T47D (cell line): ENCODE measurements at regions not wholly inside any gene's neighbourhood (a gene's known extent, or its start where the extent isn't known, plus 50 kb on each side); places are given as distances from the start of the nearest gene placed in this dataset.

Experiments used
- DNase-seq, 2 experiments: peaks; one replicate each; pipeline versions ENCODE4 v3.0.0 to v3.0.0-alpha.2; 2011 to 2012; ENCODE audit warnings: low read depth in 1 of 2, low spot score in 1 of 2
- JUND ChIP-seq: IDR thresholded peaks from 2 replicates; pipeline ENCODE4 v1.6.1; 2012; ENCODE audit warnings: low read depth
- in situ Hi-C: cut with HindIII; loops from 2 replicates; pipeline ENCODE4 v1.10.0; 2016; ENCODE audit warnings: low sequenced_read_pairs, low pct_unique_long_range_greater_than_20kb

GRCh38 chr13:30000370-30000765, 150.0 kb upstream of the UBL3 start:
- DNase-seq: no peak
- TF ChIP-seq JUND: no peak
- in situ Hi-C loops: no loop called here

- in situ Hi-C loops: no loop called here
- no peak for TF ChIP-seq JUND
- no peak for DNase-seq
Measured at GRCh38 chr13:29999492-30000369, 149.3 kb upstream of the UBL3 start.

GRCh38 chr13:29996316-29996715, 145.9 kb upstream of the UBL3 start:
- in situ Hi-C loops: no loop called here
- no peak for TF ChIP-seq JUND
- DNase-seq: no peak

GRCh38 chr13:29994911-29995595, 144.6 kb upstream of the UBL3 start:
- TF ChIP-seq JUND: no peak
- DNase-seq: no peak
- in situ Hi-C loops: no loop called here

- TF ChIP-seq JUND: no peak
- DNase-seq: no peak
- in situ Hi-C loops: no loop called here
Measured at GRCh38 chr13:29993716-29994488, 143.5 kb upstream of the UBL3 start.

- in situ Hi-C loops: no loop called here
- no peak for DNase-seq
Measured at GRCh38 chr13:29993196-29993595, 142.8 kb upstream of the UBL3 start.

GRCh38 chr13:29991343-29991742, 140.9 kb upstream of the UBL3 start:
- DNase-seq: no peak
- no peak for TF ChIP-seq JUND
- in situ Hi-C loops: no loop called here

More at GRCh38 chr13:29993196-29993595, 142.8 kb upstream of the UBL3 start:
- TF ChIP-seq JUND: no peak

- DNase-seq: no peak
- TF ChIP-seq JUND: no peak
- in situ Hi-C loops: no loop called here
Measured at GRCh38 chr13:29987340-29987739, 136.9 kb upstream of the UBL3 start.

GRCh38 chr13:29980339-29980738, 129.9 kb upstream of the UBL3 start:
- in situ Hi-C loops: no loop called here
- no peak for DNase-seq
- TF ChIP-seq JUND: no peak

- in situ Hi-C loops: no loop called here
- DNase-seq: no peak
Measured at GRCh38 chr13:29978211-29978610, 127.8 kb upstream of the UBL3 start.

GRCh38 chr13:29977476-29978120, 127.2 kb upstream of the UBL3 start:
- no peak for TF ChIP-seq JUND
- in situ Hi-C loops: no loop called here
- DNase-seq: no peak

More at GRCh38 chr13:29978211-29978610, 127.8 kb upstream of the UBL3 start:
- TF ChIP-seq JUND: no peak

GRCh38 chr13:29976535-29976934, 126.1 kb upstream of the UBL3 start:
- in situ Hi-C loops: no loop called here
- no peak for TF ChIP-seq JUND
- DNase-seq: no peak
